Activated B cell treated with CpG ODN at 0.5 μM for 24 hours (primary cell): ENCODE measurements at regions not wholly inside any gene's neighbourhood (a gene's known extent, or its start where the extent isn't known, plus 50 kb on each side); places are given as distances from the start of the nearest gene placed in this dataset.

ENCODE experiments used
- ATAC-seq: fragments of 200-7000 bp; cut with Tn5 transposase; one replicate; pipeline ENCODE4 v1.10.0; 2021; ENCODE audit warnings: low read depth, mild to moderate bottlenecking, moderate library complexity
- CTCF ChIA-PET: fragments of 350-600 bp; sonication (Branson Sonifier 250); formaldehyde crosslinking; loops from one replicate; lab custom pipeline; 2021; ENCODE audit warnings: antibody characterized with exemption; lab: Charles Lee
- POLR2A ChIA-PET: fragments of 350-600 bp; sonication (Branson Sonifier 250); formaldehyde crosslinking; loops from one replicate; lab custom pipeline; 2021; ENCODE audit warnings: antibody characterized with exemption; lab: Charles Lee
- DNase-seq: peaks from one replicate; pipeline ENCODE4 v3.0.0; 2022
- H3K27ac Mint-ChIP-seq: one replicate; pipeline ENCODE4 v1.8.0; 2020; ENCODE audit warnings: mixed read lengths
- H3K27me3 Mint-ChIP-seq: one replicate; pipeline ENCODE4 v1.8.0; 2021; ENCODE audit warnings: mixed read lengths
- H3K36me3 Mint-ChIP-seq: one replicate; pipeline ENCODE4 v1.8.0; 2021; ENCODE audit warnings: low read depth, mixed read lengths
- H3K4me1 Mint-ChIP-seq: one replicate; pipeline ENCODE4 v1.8.0; 2021; ENCODE audit warnings: mixed read lengths
- H3K4me3 Mint-ChIP-seq: one replicate; pipeline ENCODE4 v1.8.0; 2020; ENCODE audit warnings: mild to moderate bottlenecking, mixed read lengths
- H3K9me3 Mint-ChIP-seq: one replicate; pipeline ENCODE4 v1.8.0; 2020; ENCODE audit warnings: mixed read lengths
- intact Hi-C: fragments of 100-400 bp; cut with micrococcal nuclease; formaldehyde crosslinking; loops from one replicate; pipeline ENCODE4 v1.15.1; 2024
- TF ChIP-seq, protein P1 (sequence below): fragments of 200-600 bp; IDR thresholded peaks from one replicate; pipeline ENCODE4 v1.8.0; 2022; ENCODE audit warnings: antibody characterized with exemption, mild to moderate bottlenecking

GRCh38 chr6:62819640-62820039 is 391.6 kb upstream of the FKBP1C start:
- H3K9me3 Mint-ChIP-seq = peaks cover 7% of the 10 kb centered on the region
- H3K27me3 Mint-ChIP-seq = no peaks in the 10 kb centered on the region
- ATAC-seq = no peak
- H3K4me1 Mint-ChIP-seq = no peaks in the 10 kb centered on the region
- no peak overlapping the region for H3K27ac Mint-ChIP-seq
- no peak overlapping the region for H3K4me3 Mint-ChIP-seq
- H3K36me3 Mint-ChIP-seq = no peaks in the 10 kb centered on the region
- POLR2A ChIA-PET = no interaction called here
- DNase-seq = no peak
- CTCF ChIA-PET = no interaction called here
- TF ChIP-seq, protein P1, sequence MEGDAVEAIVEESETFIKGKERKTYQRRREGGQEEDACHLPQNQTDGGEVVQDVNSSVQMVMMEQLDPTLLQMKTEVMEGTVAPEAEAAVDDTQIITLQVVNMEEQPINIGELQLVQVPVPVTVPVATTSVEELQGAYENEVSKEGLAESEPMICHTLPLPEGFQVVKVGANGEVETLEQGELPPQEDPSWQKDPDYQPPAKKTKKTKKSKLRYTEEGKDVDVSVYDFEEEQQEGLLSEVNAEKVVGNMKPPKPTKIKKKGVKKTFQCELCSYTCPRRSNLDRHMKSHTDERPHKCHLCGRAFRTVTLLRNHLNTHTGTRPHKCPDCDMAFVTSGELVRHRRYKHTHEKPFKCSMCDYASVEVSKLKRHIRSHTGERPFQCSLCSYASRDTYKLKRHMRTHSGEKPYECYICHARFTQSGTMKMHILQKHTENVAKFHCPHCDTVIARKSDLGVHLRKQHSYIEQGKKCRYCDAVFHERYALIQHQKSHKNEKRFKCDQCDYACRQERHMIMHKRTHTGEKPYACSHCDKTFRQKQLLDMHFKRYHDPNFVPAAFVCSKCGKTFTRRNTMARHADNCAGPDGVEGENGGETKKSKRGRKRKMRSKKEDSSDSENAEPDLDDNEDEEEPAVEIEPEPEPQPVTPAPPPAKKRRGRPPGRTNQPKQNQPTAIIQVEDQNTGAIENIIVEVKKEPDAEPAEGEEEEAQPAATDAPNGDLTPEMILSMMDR = no peak
- intact Hi-C loops = no loop called here

DNA sequence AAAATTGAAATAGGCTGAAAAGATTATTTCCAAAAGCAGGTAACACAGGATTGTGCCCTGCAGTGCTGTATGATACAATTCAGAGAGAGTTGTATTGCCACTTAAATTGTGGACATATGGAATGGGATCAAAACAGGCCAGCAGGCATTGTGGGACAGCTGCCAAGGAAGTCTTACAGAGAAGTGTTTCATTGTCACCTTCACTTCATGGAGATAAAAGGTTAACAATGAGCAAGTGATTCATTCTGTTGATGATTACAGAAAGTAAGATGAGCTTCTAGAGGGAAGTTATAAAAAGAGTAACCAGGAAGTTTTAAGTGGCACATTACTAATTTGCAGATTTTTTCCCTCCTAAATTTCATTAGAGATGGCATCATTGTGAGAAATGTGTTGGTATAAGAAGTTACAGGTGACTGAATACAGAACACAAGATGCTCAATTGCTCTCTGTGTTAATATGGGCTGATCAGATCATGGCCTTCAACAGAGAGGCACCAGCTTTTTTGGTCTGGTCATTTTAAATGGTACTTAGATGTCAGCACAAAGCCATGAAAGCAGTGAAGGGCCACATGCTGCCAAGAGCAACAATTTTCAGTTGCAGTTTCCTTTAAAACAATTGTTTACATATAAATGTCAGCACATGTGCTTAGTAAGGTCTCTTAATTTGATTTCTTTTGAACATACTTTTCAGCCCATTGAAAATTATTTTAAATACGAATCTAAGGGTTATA is 402.5 kb upstream of the FKBP1C start:
- POLR2A ChIA-PET = no interaction called here
- H3K4me1 Mint-ChIP-seq = no peaks in the 10 kb centered on the region
- H3K36me3 Mint-ChIP-seq = no peaks in the 10 kb centered on the region
- DNase-seq (no peak), ATAC-seq (no peak)
- no peaks in the 10 kb centered on the region for H3K27me3 Mint-ChIP-seq
- H3K27ac Mint-ChIP-seq = no peak overlapping the region
- TF ChIP-seq, protein P1 = no peak
- intact Hi-C loops = no loop called here
- CTCF ChIA-PET = no interaction called here
- H3K4me3 Mint-ChIP-seq = no peak overlapping the region
- H3K9me3 Mint-ChIP-seq = no peaks in the 10 kb centered on the region

- DNase-seq (no peak), ATAC-seq (no peak)
- Mint-ChIP-seq H3K4me3 (no peak overlapping the region), H3K27ac (no peak overlapping the region), H3K9me3 (no peaks in the 10 kb centered on the region), H3K27me3 (no peaks in the 10 kb centered on the region), H3K36me3 (no peaks in the 10 kb centered on the region), H3K4me1 (no peaks in the 10 kb centered on the region)
- POLR2A ChIA-PET = no interaction called here
- CTCF ChIA-PET = no interaction called here
- intact Hi-C loops = no loop called here
- TF ChIP-seq, protein P1 = no peak
Observed at GRCh38 chr6:62805431-62805830, 405.8 kb upstream of the FKBP1C start.

DNA sequence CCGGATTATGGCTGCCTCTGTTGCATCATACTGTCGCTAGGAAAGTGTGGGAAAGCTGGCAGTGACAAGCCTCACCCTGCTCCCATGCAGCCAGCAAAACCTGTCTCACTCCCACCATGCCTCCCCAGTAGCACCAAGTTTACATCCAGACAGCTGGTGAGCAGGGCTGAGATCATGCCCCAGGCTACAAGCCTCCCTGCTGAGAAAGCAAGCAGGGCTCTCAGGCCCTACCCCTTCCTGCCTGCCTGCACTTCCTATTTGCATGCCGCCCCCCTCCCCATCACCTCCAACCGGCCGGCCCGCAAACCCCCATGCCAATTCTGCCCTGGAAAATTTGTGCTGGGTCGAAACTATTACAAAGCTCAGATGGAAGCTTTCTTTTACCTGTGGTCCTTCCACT is 408.2 kb upstream of the FKBP1C start:
- no peaks in the 10 kb centered on the region for H3K36me3 Mint-ChIP-seq
- H3K27me3 Mint-ChIP-seq = no peaks in the 10 kb centered on the region
- H3K4me3 Mint-ChIP-seq = no peak overlapping the region
- intact Hi-C loops = no loop called here
- H3K27ac Mint-ChIP-seq = no peak overlapping the region
- CTCF ChIA-PET = no interaction called here
- no peaks in the 10 kb centered on the region for H3K9me3 Mint-ChIP-seq
- ATAC-seq = no peak
- POLR2A ChIA-PET = no interaction called here
- H3K4me1 Mint-ChIP-seq = no peaks in the 10 kb centered on the region
- no peak for DNase-seq
- TF ChIP-seq, protein P1 = no peak

GRCh38 chr6:62797190-62797589 is 414.1 kb upstream of the FKBP1C start:
- ChIA-PET POLR2A (no interaction called here), CTCF (no interaction called here)
- Mint-ChIP-seq H3K36me3 (no peaks in the 10 kb centered on the region), H3K27me3 (no peaks in the 10 kb centered on the region), H3K4me3 (no peak overlapping the region), H3K9me3 (peaks cover 5% of the 10 kb centered on the region), H3K27ac (no peak overlapping the region), H3K4me1 (no peaks in the 10 kb centered on the region)
- TF ChIP-seq, protein P1 = no peak
- DNase-seq (no peak), ATAC-seq (no peak)
- intact Hi-C loops = no loop called here
